Stomach (tissue), 8 donors: ENCODE measurements at regions not wholly inside any gene's neighbourhood (a gene's known extent, or its start where the extent isn't known, plus 50 kb on each side); places are given as distances from the start of the nearest gene placed in this dataset.
A peak's percentile ranks its signal among the peaks of the same experiment; 100 is the strongest.

ENCODE experiments used
- DNase-seq, 2 donors: peaks; one replicate each; pipeline versions ENCODE4 v3.0.0 to v3.0.0-alpha.2; 2013 to 2019
- H3K27ac ChIP-seq, 5 donors: fragments of 200-600 bp in 4 of 5; sonication (generic) in 4 of 5; one replicate each; pipeline ENCODE4 v1.5.1; 2013 to 2019; ENCODE audit warnings: mild to moderate bottlenecking in 1 of 5, moderate library complexity in 1 of 5
- H3K27me3 ChIP-seq, 3 donors: fragments of 200-600 bp; sonication (generic); one replicate each; pipeline ENCODE4 v1.5.1; 2017 to 2019; ENCODE audit warnings: mixed run types in 1 of 3
- H3K36me3 ChIP-seq, 4 donors: fragments of 200-600 bp; sonication (generic); 1 replicate in 3 of 4; 2 replicates in 1 of 4; pipeline ENCODE4 v1.5.1; 2016 to 2019
- H3K4me1 ChIP-seq, 4 donors: fragments of 200-600 bp; sonication (generic); one replicate each; pipeline ENCODE4 v1.5.1; 2016 to 2019
- H3K4me3 ChIP-seq, 4 donors: fragments of 200-600 bp; sonication (generic) in 3 of 4; one replicate each; pipeline ENCODE4 v1.5.1; 2016 to 2019; ENCODE audit warnings: mild to moderate bottlenecking in 1 of 4
- H3K9me3 ChIP-seq, 4 donors: fragments of 200-600 bp; sonication (generic); one replicate each; pipeline ENCODE4 v1.5.1; 2016 to 2019
- CTCF ChIP-seq, 7 experiments: fragments of 450-650 bp in 4 of 7; fragments of 200-600 bp in 3 of 7; sonication (generic) in 3 of 7; IDR thresholded peaks; one replicate each; pipeline ENCODE4 v1.5.1; 2016 to 2019; ENCODE audit warnings: antibody characterized with exemption in 7 of 7, control low read depth in 2 of 7, mild to moderate bottlenecking in 1 of 7
- EP300 ChIP-seq: sonication (generic); formaldehyde crosslinking; IDR thresholded peaks from one replicate; pipeline ENCODE4 v1.6.1; 2017; ENCODE audit warnings: antibody characterized with exemption
- POLR2A ChIP-seq, 4 donors: fragments of 450-650 bp; IDR thresholded peaks; one replicate each; pipeline ENCODE4 v1.6.1; 2016; ENCODE audit warnings: antibody characterized with exemption in 4 of 4, control low read depth in 2 of 4, mild to moderate bottlenecking in 1 of 4, moderate library complexity in 1 of 4
- POLR2AphosphoS5 ChIP-seq, 3 donors: sonication (generic); formaldehyde crosslinking; IDR thresholded peaks; one replicate each; pipeline ENCODE4 v1.6.1; 2016; ENCODE audit warnings: antibody characterized with exemption in 3 of 3
- WGBS, 5 donors: extraction: QIAGEN DNeasy Blood & Tissue Kit in 3 of 5; methylation state at CpG; one replicate each; pipeline versions ENCODE4 v1.1.5 to v1.1.7; 2013 to 2018; 5-methylcytosine and 5-hydroxymethylcytosine counted together
- intact Hi-C: fragments of 100-400 bp; cut with DNase I; formaldehyde crosslinking; loops from one replicate; pipeline ENCODE4 v1.15.1; 2023; ENCODE audit warnings: low total_unique reads
- donor health status: healthy with polysubstance abuse.
- donor health status: Bipolar disorder and iron deficiency.
- donor health status: healthy.

- Histone ChIP-seq H3K36me3 (no peaks in the 10 kb centered on the region), H3K9me3 (peaks cover 0 to 4% (median 2%) of the 10 kb centered on the region in 4 donors), H3K27ac (no peak overlapping the region), H3K27me3 (no peaks in the 10 kb centered on the region), H3K4me3 (no peak overlapping the region), H3K4me1 (no peaks in the 10 kb centered on the region)
- no peak for DNase-seq
- TF ChIP-seq POLR2A (IDR thresholded peaks at IDR 0.05) (no peak), EP300 (no peak), CTCF (IDR thresholded peaks at IDR 0.05) (no peak), POLR2AphosphoS5 (IDR thresholded peaks at IDR 0.05) (no peak)
- intact Hi-C loops = no loop called here
- 53 to 88% (median 80%) methylated on average over 2 of the region's 2 CpGs for WGBS, 5 donors
Observed at GRCh38 chr2:79414690-79415089, 98.2 kb upstream of the CTNNA2 start.

- 67 to 74% (median 68%) methylated on average over 1 of the region's 1 CpG for WGBS, 5 donors
- Histone ChIP-seq H3K4me3 (no peak overlapping the region), H3K9me3 (peaks cover 0 to 2% (median 0%) of the 10 kb centered on the region in 4 donors)
Observed at GRCh38 chr2:79394485-79394859, 118.4 kb upstream of the CTNNA2 start.

GRCh38 chr2:79393806-79394484 lies 118.9 kb upstream of the CTNNA2 start:
- intact Hi-C loops = no loop called here
- Histone ChIP-seq H3K27me3 (no peaks in the 10 kb centered on the region), H3K9me3 (peaks cover 0 to 2% (median 0%) of the 10 kb centered on the region in 4 donors), H3K4me1 (no peaks in the 10 kb centered on the region), H3K36me3 (no peaks in the 10 kb centered on the region), H3K4me3 (no peak overlapping the region), H3K27ac (no peak overlapping the region)
- WGBS, 5 donors = 32 to 43% (median 36%) methylated on average over 9 of the region's 9 CpGs
- no peak for TF ChIP-seq CTCF (IDR thresholded peaks at IDR 0.05)
- TF ChIP-seq POLR2A (IDR thresholded peaks at IDR 0.05) = no peak
- no peak for TF ChIP-seq POLR2AphosphoS5 (IDR thresholded peaks at IDR 0.05)
- no peak for TF ChIP-seq EP300
- DNase-seq = peak in 1 of 2 donors; percentile 11

More at GRCh38 chr2:79394485-79394859, 118.4 kb upstream of the CTNNA2 start:
- Histone ChIP-seq H3K4me1 (no peaks in the 10 kb centered on the region), H3K27ac (no peak overlapping the region), H3K36me3 (no peaks in the 10 kb centered on the region), H3K27me3 (no peaks in the 10 kb centered on the region)
- no peak for TF ChIP-seq POLR2A (IDR thresholded peaks at IDR 0.05)
- intact Hi-C loops = no loop called here
- DNase-seq = no peak

- Histone ChIP-seq H3K4me1 (no peaks in the 10 kb centered on the region), H3K27me3 (no peaks in the 10 kb centered on the region), H3K9me3 (peaks cover 0 to under 1% (median 0%) of the 10 kb centered on the region in 4 donors), H3K27ac (no peak overlapping the region), H3K36me3 (no peaks in the 10 kb centered on the region), H3K4me3 (no peak overlapping the region)
- intact Hi-C loops = no loop called here
- WGBS, 5 donors = 60 to 64% (median 61%) methylated on average over 5 of the region's 5 CpGs
- DNase-seq = no peak
- TF ChIP-seq CTCF (IDR thresholded peaks at IDR 0.05) (no peak), POLR2A (IDR thresholded peaks at IDR 0.05) (no peak), POLR2AphosphoS5 (IDR thresholded peaks at IDR 0.05) (no peak), EP300 (no peak)
Observed at GRCh38 chr2:79393107-79393685, 119.7 kb upstream of the CTNNA2 start.

- Histone ChIP-seq H3K27me3 (no peaks in the 10 kb centered on the region), H3K4me3 (no peak overlapping the region), H3K4me1 (no peaks in the 10 kb centered on the region), H3K9me3 (no peaks in the 10 kb centered on the region), H3K27ac (no peak overlapping the region), H3K36me3 (no peaks in the 10 kb centered on the region)
- intact Hi-C loops = no loop called here
- no peak for DNase-seq
- TF ChIP-seq POLR2A (IDR thresholded peaks at IDR 0.05) (no peak), EP300 (no peak), POLR2AphosphoS5 (IDR thresholded peaks at IDR 0.05) (no peak), CTCF (IDR thresholded peaks at IDR 0.05) (no peak)
- WGBS, 5 donors = 55 to 62% (median 57%) methylated on average over 3 of the region's 3 CpGs
Observed at GRCh38 chr2:79389481-79389880, 123.4 kb upstream of the CTNNA2 start.
